ENCODE measurements at regions not wholly inside any gene's neighbourhood (a gene's known extent, or its start where the extent isn't known, plus 50 kb on each side); places are given as distances from the start of the nearest gene placed in this dataset.
"Not testable (repeated sequence)": the region's sequence is repeated elsewhere in the genome, so short reads cannot be mapped to it uniquely, and the experiment has no call there.

DNA sequence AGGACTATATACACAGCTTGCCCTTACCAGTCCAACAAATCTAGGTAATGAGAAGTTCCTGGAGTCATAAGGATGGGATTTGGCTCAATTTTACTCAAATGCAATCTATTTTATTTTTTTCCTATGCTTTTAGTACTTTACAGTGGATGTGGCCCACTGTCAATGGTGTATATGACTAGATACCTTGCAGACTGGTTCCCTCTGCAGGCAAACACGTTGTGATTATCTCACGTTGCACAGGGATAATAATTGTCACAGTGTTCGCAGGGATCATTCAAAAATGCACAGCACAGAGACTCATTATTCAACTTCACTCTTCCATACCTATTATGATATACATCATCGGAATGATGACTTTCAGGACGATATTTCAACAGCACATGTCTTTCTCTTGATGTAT, 359.7 kb downstream of the MBD2 start:
- Mint-ChIP-seq H3K27me3 (no peaks in the 10 kb centered on the region), H3K36me3 (no peaks in the 10 kb centered on the region), H3K27ac (no peak overlapping the region), H3K4me3 (no peak overlapping the region), H3K4me1 (no peaks in the 10 kb centered on the region), H3K9me3 (peaks cover 1% of the 10 kb centered on the region)
- POLR2A ChIA-PET: no interaction called here
- ATAC-seq (ENCODE audit: low read depth) (no peak), DNase-seq (no peak)

DNA sequence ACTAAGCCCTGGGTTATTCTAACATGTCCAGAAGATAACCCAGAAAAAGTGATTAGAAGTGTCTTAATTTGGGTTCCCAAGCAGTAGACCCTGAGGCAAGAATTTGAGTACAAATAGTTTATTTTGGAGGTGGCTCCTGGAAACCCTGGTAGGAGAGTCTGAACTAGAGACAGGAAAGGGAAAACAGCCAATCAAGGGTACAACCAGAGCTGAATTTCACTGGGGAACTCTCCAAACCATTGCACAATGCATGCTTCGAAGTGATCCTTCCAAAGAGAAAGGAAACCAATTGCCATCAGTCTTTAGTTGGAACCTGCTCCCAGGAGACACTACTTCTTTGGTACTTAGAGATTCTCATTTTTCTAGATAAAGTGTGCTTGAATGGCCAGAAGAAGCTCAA, 361.5 kb downstream of the MBD2 start:
- H3K27me3 Mint-ChIP-seq: no peaks in the 10 kb centered on the region
- no peak overlapping the region for H3K4me3 Mint-ChIP-seq
- no peaks in the 10 kb centered on the region for H3K36me3 Mint-ChIP-seq
- no peak for DNase-seq
- peaks cover 2% of the 10 kb centered on the region for H3K9me3 Mint-ChIP-seq
- no peaks in the 10 kb centered on the region for H3K4me1 Mint-ChIP-seq
- ATAC-seq (ENCODE audit: low read depth): no peak
- POLR2A ChIA-PET: no interaction called here
- no peak overlapping the region for H3K27ac Mint-ChIP-seq

DNA sequence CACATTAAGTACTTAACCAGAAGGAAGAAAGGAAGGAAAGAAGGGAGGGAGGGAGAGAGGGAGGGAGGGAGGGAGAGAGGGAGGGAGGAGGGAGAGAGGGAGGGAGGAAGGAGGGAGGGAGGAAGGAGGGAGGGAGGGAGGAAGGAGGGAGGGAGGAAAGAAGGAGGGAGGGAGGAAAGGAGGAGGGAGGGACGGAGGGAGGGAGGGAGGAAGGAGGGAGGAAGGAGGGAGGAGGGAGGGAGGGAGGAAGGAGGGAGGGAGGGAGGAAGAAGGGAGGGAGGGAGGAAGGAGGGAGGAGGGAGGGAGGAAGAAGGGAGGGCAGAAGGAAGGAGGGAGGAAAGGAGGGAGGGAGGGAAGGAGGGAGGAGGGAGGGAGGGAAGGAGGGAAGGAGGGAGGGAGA, 363.3 kb downstream of the MBD2 start:
- Mint-ChIP-seq H3K27ac (no peak overlapping the region), H3K9me3 (peaks cover 2% of the 10 kb centered on the region)
- no peak for ATAC-seq (ENCODE audit: low read depth)

DNA sequence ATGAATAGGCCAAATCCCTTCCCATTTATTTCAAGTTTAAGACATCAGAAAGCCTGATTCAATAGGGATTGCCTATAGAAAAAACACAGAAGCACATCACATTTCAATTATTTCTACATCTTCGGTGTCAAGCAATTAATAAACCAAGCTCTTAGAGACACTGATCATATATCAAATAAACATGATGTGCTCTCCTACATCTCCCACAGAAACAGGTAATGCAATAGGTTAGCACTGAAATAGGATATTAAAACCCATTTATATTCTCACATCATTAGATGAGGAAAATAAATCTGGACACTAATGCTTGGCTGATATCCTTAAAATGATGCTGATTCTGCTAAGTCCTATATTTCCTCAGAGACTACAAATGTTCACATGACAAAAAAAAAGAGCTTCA, 364.7 kb downstream of the MBD2 start:
- DNase-seq (no peak), ATAC-seq (ENCODE audit: low read depth) (no peak)
- no peaks in the 10 kb centered on the region for H3K27me3 Mint-ChIP-seq
- H3K4me3 Mint-ChIP-seq: no peak overlapping the region
- no peaks in the 10 kb centered on the region for H3K4me1 Mint-ChIP-seq
- H3K9me3 Mint-ChIP-seq: peaks cover 2% of the 10 kb centered on the region
- H3K36me3 Mint-ChIP-seq: no peaks in the 10 kb centered on the region
- no peak overlapping the region for H3K27ac Mint-ChIP-seq
- POLR2A ChIA-PET: no interaction called here

More for the DNA sequence above, 363.3 kb downstream of the MBD2 start:
- no peaks in the 10 kb centered on the region for H3K4me1 Mint-ChIP-seq
- POLR2A ChIA-PET: no interaction called here
- no peaks in the 10 kb centered on the region for H3K27me3 Mint-ChIP-seq
- H3K36me3 Mint-ChIP-seq: no peaks in the 10 kb centered on the region
- H3K4me3 Mint-ChIP-seq: no peak overlapping the region
- DNase-seq: no peak

DNA sequence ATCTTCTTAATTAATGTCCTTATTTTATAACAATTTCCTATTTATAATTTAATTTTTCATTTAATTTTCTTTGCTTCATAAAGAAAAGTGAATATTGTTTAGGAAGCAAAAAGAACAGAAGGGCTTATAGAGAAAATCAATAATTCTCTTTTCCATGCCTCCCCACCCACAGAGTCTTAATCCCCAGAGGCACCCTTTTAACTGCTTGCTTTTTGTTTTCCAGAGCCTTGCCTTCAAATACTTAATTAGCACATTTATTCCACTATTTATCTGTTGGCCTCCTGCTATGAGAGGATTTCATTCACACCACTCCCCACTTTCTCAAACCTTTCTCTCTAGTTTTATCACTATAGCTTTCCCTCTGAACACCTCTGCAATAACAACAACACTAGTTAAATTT, 373.6 kb downstream of the MBD2 start:
- no peaks in the 10 kb centered on the region for H3K27me3 Mint-ChIP-seq
- peaks cover 6% of the 10 kb centered on the region for H3K9me3 Mint-ChIP-seq
- H3K4me3 Mint-ChIP-seq: no peak overlapping the region
- no peaks in the 10 kb centered on the region for H3K36me3 Mint-ChIP-seq
- no peak for ATAC-seq (ENCODE audit: low read depth)
- POLR2A ChIA-PET: no interaction called here
- H3K4me1 Mint-ChIP-seq: no peaks in the 10 kb centered on the region
- H3K27ac Mint-ChIP-seq: no peak overlapping the region
- no peak for DNase-seq

DNA sequence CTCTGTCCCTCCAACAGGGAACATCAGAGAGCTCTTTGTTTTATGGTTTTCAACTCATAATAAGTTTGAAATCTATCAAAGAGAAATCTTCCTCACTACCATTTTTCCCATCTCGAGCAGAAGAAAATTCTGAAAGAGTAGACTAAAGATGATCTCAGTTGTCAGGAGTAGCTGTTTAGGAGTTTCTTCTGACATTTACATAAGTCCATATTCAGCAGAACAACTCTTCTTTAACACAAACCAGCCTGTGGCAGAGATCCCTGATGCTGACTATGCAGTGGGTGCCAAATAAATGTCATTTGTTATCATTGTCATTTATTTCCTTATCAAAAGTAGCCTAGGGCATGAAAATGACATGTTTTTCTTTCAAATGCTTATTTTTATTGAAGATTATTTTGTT, 380.7 kb downstream of the MBD2 start:
- Mint-ChIP-seq H3K36me3 (no peaks in the 10 kb centered on the region), H3K4me3 (no peak overlapping the region), H3K27me3 (no peaks in the 10 kb centered on the region), H3K4me1 (no peaks in the 10 kb centered on the region), H3K9me3 (peaks cover 1% of the 10 kb centered on the region), H3K27ac (no peak overlapping the region)
- no peak for DNase-seq
- ATAC-seq (ENCODE audit: low read depth): no peak
- POLR2A ChIA-PET: no interaction called here

DNA sequence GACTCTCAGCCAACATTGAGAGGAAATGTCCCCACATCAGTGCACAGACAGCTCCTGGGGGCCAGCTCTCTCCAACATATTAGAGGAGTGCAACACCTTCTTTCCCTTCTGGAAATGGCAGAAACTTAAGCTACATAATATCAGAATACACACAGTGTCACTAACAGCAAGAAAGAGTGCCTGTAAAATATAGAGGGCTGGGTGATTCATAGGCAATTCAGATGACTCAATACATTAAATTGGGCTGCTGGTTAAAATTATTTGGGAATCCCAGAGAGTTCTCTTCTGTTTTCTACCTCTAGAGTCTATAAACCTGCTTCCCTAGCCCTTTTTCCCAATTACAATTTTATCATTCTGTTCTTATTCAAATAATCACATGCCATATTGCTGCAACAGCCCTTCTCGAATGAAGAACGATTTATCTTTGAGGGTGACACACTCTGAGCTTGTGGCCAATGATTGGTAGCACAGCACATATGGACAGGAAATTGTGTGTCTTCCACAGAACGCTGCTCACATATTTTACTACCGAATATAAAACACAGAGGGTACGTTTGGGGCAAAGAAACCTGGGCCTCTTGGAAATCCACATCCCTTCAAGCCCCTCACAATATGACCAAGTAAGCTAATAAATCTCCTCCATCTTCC, 381.2 kb downstream of the MBD2 start:
- no peaks in the 10 kb centered on the region for H3K27me3 Mint-ChIP-seq
- ATAC-seq (ENCODE audit: low read depth) (no peak), DNase-seq (no peak)
- H3K4me1 Mint-ChIP-seq: no peaks in the 10 kb centered on the region
- H3K27ac Mint-ChIP-seq: no peak overlapping the region
- no peaks in the 10 kb centered on the region for H3K36me3 Mint-ChIP-seq
- no peak overlapping the region for H3K4me3 Mint-ChIP-seq
- H3K9me3 Mint-ChIP-seq: peaks cover 1% of the 10 kb centered on the region
- POLR2A ChIA-PET: no interaction called here

DNA sequence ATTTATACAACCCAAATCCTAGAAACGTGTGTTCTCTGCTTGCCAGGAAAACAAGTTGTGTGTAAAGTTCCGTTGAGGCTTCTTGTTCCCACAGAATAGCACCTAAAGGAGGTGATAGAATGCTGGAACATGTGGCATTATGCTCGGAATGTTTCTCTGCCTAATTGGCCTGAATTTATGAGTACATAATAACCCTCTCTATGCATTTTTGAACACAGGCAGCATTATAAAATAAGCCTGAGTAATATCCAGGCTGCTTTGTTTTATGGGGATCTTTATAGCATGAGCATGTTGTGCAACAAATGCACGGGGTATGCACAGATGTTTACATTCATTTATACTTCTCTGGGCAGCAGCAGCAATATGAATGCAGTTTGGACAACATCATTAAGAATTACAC, 385.7 kb downstream of the MBD2 start:
- no peaks in the 10 kb centered on the region for H3K4me1 Mint-ChIP-seq
- POLR2A ChIA-PET: no interaction called here

DNA sequence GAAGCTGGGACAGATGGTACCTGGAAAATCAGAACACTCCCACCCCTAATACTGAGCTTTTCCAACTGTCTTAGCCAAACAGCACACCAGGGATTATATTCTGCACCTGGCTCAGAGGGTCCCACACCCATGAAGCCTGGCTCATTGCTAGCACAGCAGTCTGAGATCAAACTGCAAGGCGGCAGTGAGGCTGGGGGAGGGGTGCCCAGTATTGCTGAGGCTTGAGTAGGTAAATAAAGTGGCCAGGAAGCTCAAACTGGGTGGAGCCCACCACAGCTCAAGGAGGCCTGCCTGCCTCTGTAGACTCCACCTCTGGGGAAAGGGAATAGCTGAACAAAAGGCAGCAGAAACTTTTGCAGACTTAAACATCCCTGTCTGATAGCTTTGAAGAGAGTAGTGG, 403.3 kb downstream of the MBD2 start:
- ATAC-seq (ENCODE audit: low read depth); H3K4me1 Mint-ChIP-seq; POLR2A ChIA-PET; H3K4me3 Mint-ChIP-seq; H3K9me3 Mint-ChIP-seq; DNase-seq; H3K27ac Mint-ChIP-seq; H3K36me3 Mint-ChIP-seq; H3K27me3 Mint-ChIP-seq: not testable (repeated sequence)

More for the DNA sequence above, 385.7 kb downstream of the MBD2 start:
- Mint-ChIP-seq H3K27me3 (no peaks in the 10 kb centered on the region), H3K9me3 (peaks cover 8% of the 10 kb centered on the region), H3K27ac (no peak overlapping the region), H3K36me3 (no peaks in the 10 kb centered on the region), H3K4me3 (no peak overlapping the region)
- no peak for DNase-seq
- ATAC-seq (ENCODE audit: low read depth): no peak

DNA sequence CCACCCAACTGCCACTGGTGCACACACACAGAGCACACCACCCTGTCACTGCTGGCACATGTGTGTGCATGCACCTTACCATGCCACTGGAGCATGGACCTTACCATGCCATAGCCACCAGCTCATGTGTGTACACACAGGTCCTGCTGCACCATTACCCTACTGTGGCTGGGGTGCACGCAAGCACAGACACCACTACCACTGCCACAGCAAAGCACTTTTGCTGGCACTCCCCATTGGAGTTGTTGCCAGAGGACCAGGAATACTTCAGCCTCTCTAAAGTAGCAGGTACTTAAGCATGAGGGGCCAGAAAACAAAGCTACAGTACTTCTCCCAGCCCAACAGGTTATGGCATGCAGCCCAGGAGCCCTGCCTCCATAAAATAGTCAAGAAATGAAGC, 404.8 kb downstream of the MBD2 start:
- Mint-ChIP-seq H3K4me1 (no peaks in the 10 kb centered on the region), H3K4me3 (no peak overlapping the region), H3K9me3 (peaks cover 7% of the 10 kb centered on the region), H3K36me3 (no peaks in the 10 kb centered on the region), H3K27me3 (no peaks in the 10 kb centered on the region), H3K27ac (no peak overlapping the region)
- ATAC-seq (ENCODE audit: low read depth) (no peak), DNase-seq (no peak)
- POLR2A ChIA-PET: no interaction called here

DNA sequence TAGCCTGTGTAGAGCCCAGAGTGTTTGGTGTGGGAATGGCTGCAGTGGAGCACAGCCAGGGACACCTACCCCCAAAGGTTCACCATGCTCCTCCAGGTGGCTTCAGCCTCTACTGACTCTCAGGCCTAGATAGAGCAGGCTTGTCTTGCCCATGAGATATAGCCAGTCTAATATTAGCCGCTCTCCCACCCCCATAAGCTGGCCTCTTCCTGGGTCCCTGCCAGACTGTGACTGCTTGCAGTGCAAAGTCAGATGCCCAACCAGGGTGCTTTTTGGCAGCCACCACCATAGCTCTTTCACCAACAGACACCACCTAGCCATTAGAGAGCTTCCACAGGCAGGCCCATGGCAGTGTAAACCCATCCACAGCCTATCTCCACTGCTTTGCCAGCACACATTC, 405.3 kb downstream of the MBD2 start:
- no peaks in the 10 kb centered on the region for H3K4me1 Mint-ChIP-seq
- no peak for ATAC-seq (ENCODE audit: low read depth)
- H3K36me3 Mint-ChIP-seq: no peaks in the 10 kb centered on the region
- peaks cover 7% of the 10 kb centered on the region for H3K9me3 Mint-ChIP-seq
- no peak overlapping the region for H3K4me3 Mint-ChIP-seq
- H3K27ac Mint-ChIP-seq: no peak overlapping the region
- DNase-seq: no peak
- POLR2A ChIA-PET: no interaction called here
- no peaks in the 10 kb centered on the region for H3K27me3 Mint-ChIP-seq

DNA sequence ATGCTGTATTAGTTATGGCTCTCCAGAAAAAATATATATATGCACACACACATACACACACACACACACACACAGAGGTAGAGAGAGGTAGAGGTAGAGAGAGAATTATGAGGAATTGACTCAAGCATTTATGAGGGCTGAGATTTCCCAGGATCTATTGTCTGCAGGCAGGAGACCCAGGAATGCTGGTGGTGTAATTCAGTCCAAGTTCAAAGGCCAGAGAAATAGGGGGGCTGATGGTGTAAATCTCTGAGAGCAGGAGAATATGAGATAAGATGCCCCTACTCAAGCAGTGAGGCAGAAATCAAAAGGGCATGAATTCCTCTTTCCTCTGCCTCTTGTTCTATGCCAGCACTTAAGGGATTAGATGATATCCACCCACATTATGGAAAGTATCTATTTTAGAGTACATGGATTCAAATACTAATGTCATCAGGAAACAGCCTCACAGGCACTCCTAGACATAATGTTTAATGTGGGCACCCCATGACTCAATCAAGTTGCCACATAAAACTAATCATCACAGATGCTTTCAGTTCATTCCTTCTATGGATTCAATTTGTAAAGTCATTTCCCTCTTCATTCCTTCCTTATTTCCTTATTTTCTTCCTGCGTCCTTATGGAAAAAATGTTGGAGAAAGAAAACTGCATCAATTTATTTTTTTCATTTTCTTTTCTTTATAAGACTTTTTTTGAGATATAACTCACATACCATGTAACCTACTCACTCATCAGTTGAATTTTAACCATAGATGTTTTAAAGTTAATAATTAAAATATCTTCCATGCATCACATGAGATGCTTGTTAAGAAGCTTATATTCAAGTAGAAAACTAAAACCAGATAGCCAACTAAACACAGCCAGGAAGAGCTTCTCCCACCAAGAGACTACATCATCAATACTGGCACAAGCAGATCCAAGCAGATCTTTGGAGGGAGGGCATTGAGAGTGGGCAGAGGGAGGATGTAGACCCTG, 406.2 kb downstream of the MBD2 start:
- no peaks in the 10 kb centered on the region for H3K27me3 Mint-ChIP-seq
- POLR2A ChIA-PET: no interaction called here
- DNase-seq (no peak), ATAC-seq (ENCODE audit: low read depth) (no peak)
- no peak overlapping the region for H3K4me3 Mint-ChIP-seq
- peaks cover 6% of the 10 kb centered on the region for H3K9me3 Mint-ChIP-seq
- H3K27ac Mint-ChIP-seq: no peak overlapping the region
- H3K4me1 Mint-ChIP-seq: no peaks in the 10 kb centered on the region
- H3K36me3 Mint-ChIP-seq: no peaks in the 10 kb centered on the region

DNA sequence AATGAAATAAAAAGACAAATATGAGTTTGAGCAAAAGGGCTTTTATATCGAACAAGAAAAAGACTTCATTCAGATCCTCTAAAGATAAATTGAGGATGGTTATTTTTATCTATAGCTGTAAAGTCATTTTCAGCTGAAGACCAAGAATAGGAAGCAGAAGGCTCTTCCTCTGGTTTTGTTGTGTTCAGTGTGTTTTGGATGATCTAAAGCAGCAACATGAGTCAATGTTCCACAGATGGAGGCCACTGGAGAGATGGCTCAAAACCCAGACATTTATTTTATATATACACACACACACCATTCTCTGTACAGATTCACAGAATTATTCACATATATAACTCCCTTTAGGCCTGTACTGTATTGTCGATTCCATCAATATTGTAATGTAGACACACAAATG, 424.3 kb downstream of the MBD2 start:
- POLR2A ChIA-PET: no interaction called here
- H3K36me3 Mint-ChIP-seq: no peaks in the 10 kb centered on the region
- no peaks in the 10 kb centered on the region for H3K4me1 Mint-ChIP-seq
- peaks cover 4% of the 10 kb centered on the region for H3K9me3 Mint-ChIP-seq
- no peak overlapping the region for H3K27ac Mint-ChIP-seq
- DNase-seq: no peak
- no peak overlapping the region for H3K4me3 Mint-ChIP-seq
- no peaks in the 10 kb centered on the region for H3K27me3 Mint-ChIP-seq
- no peak for ATAC-seq (ENCODE audit: low read depth)

DNA sequence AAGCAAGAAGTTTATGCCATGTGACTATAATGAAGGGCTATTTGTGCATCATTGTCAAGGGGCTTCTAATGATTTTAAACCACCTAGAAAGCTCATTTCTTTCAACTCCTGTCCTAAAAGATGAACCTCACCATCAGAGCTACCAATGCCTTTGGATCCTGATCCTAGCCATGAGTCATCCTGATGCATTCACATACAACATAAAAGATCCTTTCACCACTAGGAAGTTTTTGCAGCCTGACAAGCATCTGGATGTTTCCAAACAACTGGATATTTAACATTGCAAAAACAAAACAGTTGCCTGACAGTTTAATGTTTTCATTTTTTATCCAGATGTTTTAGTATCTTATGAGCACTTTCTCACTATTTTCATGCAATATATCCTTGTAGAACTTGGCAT, 425.3 kb downstream of the MBD2 start:
- ATAC-seq (ENCODE audit: low read depth) (no peak), DNase-seq (no peak)
- no peak overlapping the region for H3K4me3 Mint-ChIP-seq
- no peak overlapping the region for H3K27ac Mint-ChIP-seq
- no peaks in the 10 kb centered on the region for H3K4me1 Mint-ChIP-seq
- no peaks in the 10 kb centered on the region for H3K36me3 Mint-ChIP-seq
- H3K9me3 Mint-ChIP-seq: peaks cover 4% of the 10 kb centered on the region
- POLR2A ChIA-PET: no interaction called here
- no peaks in the 10 kb centered on the region for H3K27me3 Mint-ChIP-seq
